Endothelial cell of umbilical vein (primary cell): ENCODE measurements at regions not wholly inside any gene's neighbourhood (a gene's known extent, or its start where the extent isn't known, plus 50 kb on each side); places are given as distances from the start of the nearest gene placed in this dataset.

ENCODE experiments used
- BruUV-seq: library from RNA; stranded (reverse); fragments of 400-500 nt; replicated peaks from 2 replicates; lab custom pipeline; 2021; lab: Mats Ljungman, UMichigan
- CTCF ChIA-PET: fragments of 300-600, 350-600 bp; sonication (Branson Sonifier 250); formaldehyde crosslinking; loops from one replicate; lab custom pipeline; 2021; ENCODE audit warnings: antibody characterized with exemption, inconsistent platforms; lab: Charles Lee
- POLR2A ChIA-PET: fragments of 300-600, 350-600 bp; sonication (Branson Sonifier 250); formaldehyde crosslinking; loops from one replicate; lab custom pipeline; 2021; ENCODE audit warnings: antibody characterized with exemption, inconsistent platforms; lab: Charles Lee
- DNase-seq: peaks from one replicate; pipeline ENCODE4 v3.0.0-alpha.2; 2011; ENCODE audit warnings: low read depth, low spot score
- FAIRE-seq: peaks from 2 replicates; lab custom pipeline; 2011; peaks lifted over from hg19 to GRCh38; lab: Jason Lieb, UNC
- H2AFZ ChIP-seq: 2 replicates; pipeline ENCODE4 v1.6.0; 2012; ENCODE audit warnings: low read depth, low read length, control low read depth, inconsistent platforms
- H3K27ac ChIP-seq: 2 replicates; pipeline ENCODE4 v1.5.1; 2011; ENCODE audit warnings: low read depth, mild to moderate bottlenecking, control low read depth, low read length, moderate library complexity; ENCODE audit not compliant: insufficient read depth
- H3K27me3 ChIP-seq, 2 experiments: 2 replicates each; pipeline versions ENCODE4 v1.6.0 to v1.6.1; 2011; ENCODE audit warnings: low read length in 2 of 2, mixed read lengths in 1 of 2; ENCODE audit not compliant: control insufficient read depth in 2 of 2, insufficient read depth in 2 of 2
- H3K36me3 ChIP-seq, 2 experiments: 2 replicates in 1 of 2; 3 replicates in 1 of 2; pipeline ENCODE4 v1.5.1; 2011; ENCODE audit warnings: low read length in 2 of 2, mild to moderate bottlenecking in 1 of 2, moderate library complexity in 1 of 2; ENCODE audit not compliant: control insufficient read depth in 2 of 2, insufficient read depth in 2 of 2; ENCODE audit errors: extremely low read depth in 1 of 2
- H3K4me1 ChIP-seq: 3 replicates; pipeline ENCODE4 v1.5.1; 2011; ENCODE audit warnings: mild to moderate bottlenecking, low read length; ENCODE audit not compliant: control insufficient read depth, insufficient read depth; ENCODE audit errors: extremely low read depth
- H3K4me2 ChIP-seq: 2 replicates; pipeline ENCODE4 v1.6.1; 2011; ENCODE audit warnings: low read length, control low read depth, mixed read lengths; ENCODE audit not compliant: insufficient read depth
- H3K4me3 ChIP-seq, 3 experiments: fragments of 200-600 bp in 1 of 3; sonication (generic), shearing (Covaris generic) in 1 of 3; replicated peaks in 1 of 3; 2 replicates each; pipeline ENCODE4 v1.5.1; 2011 to 2016; ENCODE audit warnings: control low read depth in 3 of 3, low read length in 3 of 3, mild to moderate bottlenecking in 2 of 3, inconsistent platforms in 1 of 3, low read depth in 1 of 3, moderate library complexity in 1 of 3; ENCODE audit not compliant: insufficient read depth in 1 of 3
- H3K79me2 ChIP-seq: 2 replicates; pipeline ENCODE4 v1.6.0; 2012; ENCODE audit warnings: low read length, inconsistent platforms; ENCODE audit not compliant: control insufficient read depth, insufficient read depth
- H3K9ac ChIP-seq: replicated peaks from 2 replicates; pipeline ENCODE3; 2011; ENCODE audit warnings: low read length, control low read depth; ENCODE audit not compliant: insufficient read depth; ENCODE audit errors: extremely low read depth
- H3K9me1 ChIP-seq: replicated peaks from 3 replicates; pipeline ENCODE4 v1.6.0; 2011; ENCODE audit warnings: mild to moderate bottlenecking, low read length; ENCODE audit not compliant: control insufficient read depth, insufficient read depth; ENCODE audit errors: extremely low read depth
- H3K9me3 ChIP-seq: replicated peaks from 2 replicates; pipeline ENCODE4 v1.5.1; 2012; ENCODE audit warnings: low read length, inconsistent platforms; ENCODE audit not compliant: control insufficient read depth, insufficient read depth
- H4K20me1 ChIP-seq: replicated peaks from 2 replicates; pipeline ENCODE3; 2011; ENCODE audit warnings: mild to moderate bottlenecking, low read length; ENCODE audit not compliant: control insufficient read depth, insufficient read depth; ENCODE audit errors: extremely low read depth
- CTCF ChIP-seq, 2 donors: IDR thresholded peaks; 1 replicate in 1 of 2; 2 replicates in 1 of 2; pipeline ENCODE4 v1.5.1; 2011; ENCODE audit warnings: low read length in 2 of 2, mild to moderate bottlenecking in 2 of 2, moderate library complexity in 2 of 2, control low read depth in 1 of 2, inconsistent platforms in 1 of 2, low read depth in 1 of 2; ENCODE audit not compliant: insufficient read depth in 1 of 2; ENCODE audit errors: extremely low read depth in 1 of 2
- FOS ChIP-seq: IDR thresholded peaks from 2 replicates; pipeline ENCODE4 v1.6.1; 2011; ENCODE audit warnings: mild to moderate bottlenecking, low read length, moderate library complexity, borderline replicate concordance; ENCODE audit not compliant: insufficient read depth
- GATA2 ChIP-seq: IDR thresholded peaks from 2 replicates; pipeline ENCODE4 v1.7.0; 2011; ENCODE audit warnings: low read depth, mild to moderate bottlenecking, moderate library complexity, mixed read lengths, low read length; ENCODE audit not compliant: insufficient read length, insufficient read depth
- MAX ChIP-seq: IDR thresholded peaks from 2 replicates; pipeline ENCODE4 v1.6.1; 2011; ENCODE audit not compliant: insufficient read depth, insufficient read length
- MYC ChIP-seq: IDR thresholded peaks from one replicate; pipeline ENCODE4 v1.6.1; 2011; ENCODE audit warnings: mild to moderate bottlenecking, low read depth, low read length
- POLR2A ChIP-seq: IDR thresholded peaks from 2 replicates; pipeline ENCODE4 v1.6.1; 2012; ENCODE audit warnings: low read depth, mild to moderate bottlenecking, control low read depth, low read length
- dilution Hi-C: fragments of 300-500 bp; cut with MboI; formaldehyde crosslinking; loops from one replicate; pipeline ENCODE4 v1.15.0; 2019; ENCODE audit warnings: low sequenced_read_pairs; ENCODE audit not compliant: extremely low pct_ligation_motif_present
- intact Hi-C: fragments of 100-400 bp; cut with micrococcal nuclease; formaldehyde crosslinking; loops from one replicate; pipeline ENCODE4 v1.10.0; 2022

- BruUV-seq = no TSS peak
- Histone ChIP-seq H3K9me3 (no peaks in the 10 kb centered on the region), H3K4me3 (no peak overlapping the region), H3K79me2 (no peaks in the 10 kb centered on the region), H3K4me2 (no peak overlapping the region), H3K9me1 (no peaks in the 10 kb centered on the region), H2AFZ (no peak overlapping the region), H3K4me1 (no peaks in the 10 kb centered on the region), H3K27ac (no peak overlapping the region), H3K27me3 (no peaks in the 10 kb centered on the region), H3K36me3 (no peaks in the 10 kb centered on the region), H3K9ac (no peak overlapping the region), H4K20me1 (no peaks in the 10 kb centered on the region)
- intact Hi-C loops = no loop called here
- no peak for DNase-seq
- ChIA-PET CTCF (no interaction called here), POLR2A (no interaction called here)
- FAIRE-seq = no peak
- dilution Hi-C loops = no loop called here
- TF ChIP-seq FOS (no peak), MAX (no peak), MYC (no peak), CTCF (IDR thresholded peaks at IDR 0.05; ENCODE audit: extremely low read depth in 1 of 2, insufficient read depth in 1 of 2, low read depth in 1 of 2, low read length in 2 of 2) (no peak), POLR2A (no peak)
Observed at GRCh38 chrX:42933187-42933586, 155.2 kb upstream of the PPP1R2C start.

GRCh38 chrX:42934020-42934726 lies 156.2 kb upstream of the PPP1R2C start:
- Histone ChIP-seq H3K9ac (no peak overlapping the region), H3K27me3 (no peaks in the 10 kb centered on the region), H3K4me1 (no peaks in the 10 kb centered on the region), H3K9me1 (no peaks in the 10 kb centered on the region), H3K9me3 (no peaks in the 10 kb centered on the region), H4K20me1 (no peaks in the 10 kb centered on the region), H3K4me2 (peak overlapping the region; percentile 31), H3K27ac (no peak overlapping the region), H3K79me2 (no peaks in the 10 kb centered on the region), H2AFZ (peak overlapping the region; percentile 33), H3K4me3 (no peak overlapping the region), H3K36me3 (no peaks in the 10 kb centered on the region)
- dilution Hi-C loops (no loop called here), intact Hi-C loops (no loop called here)
- no TSS peak for BruUV-seq
- FAIRE-seq = peak; percentile 59
- DNase-seq = peak; percentile 13
- CTCF ChIA-PET = no interaction called here
- TF ChIP-seq MAX = no peak
- TF ChIP-seq GATA2 = peak; percentile 65
- POLR2A ChIA-PET = no interaction called here
